NCI-H69 (cell line): ENCODE measurements at regions not wholly inside any gene's neighbourhood (a gene's known extent, or its start where the extent isn't known, plus 50 kb on each side); places are given as distances from the start of the nearest gene placed in this dataset.
A peak's percentile ranks its signal among the peaks of the same experiment; 100 is the strongest.

ENCODE experiments used
- DNase-seq: peaks from one replicate; lab custom pipeline; 2025; lab: John Stamatoyannopoulos, UW

- no peak for DNase-seq
Observed at GRCh38 chr11:130776061-130776419, 140.2 kb downstream of the SNX19 start.

GRCh38 chr11:130778026-130778425 is 138.3 kb downstream of the SNX19 start:
- no peak for DNase-seq

GRCh38 chr11:130778705-130779104 is 137.6 kb downstream of the SNX19 start:
- DNase-seq = no peak

- no peak for DNase-seq
Observed at GRCh38 chr11:130779267-130779666, 137.0 kb downstream of the SNX19 start.

- no peak for DNase-seq
Observed at GRCh38 chr11:130779943-130780342, 136.3 kb downstream of the SNX19 start.

- no peak for DNase-seq
Observed at GRCh38 chr11:130780437-130780836, 135.8 kb downstream of the SNX19 start.

GRCh38 chr11:130781931-130782330 is 134.3 kb downstream of the SNX19 start:
- no peak for DNase-seq

DNA sequence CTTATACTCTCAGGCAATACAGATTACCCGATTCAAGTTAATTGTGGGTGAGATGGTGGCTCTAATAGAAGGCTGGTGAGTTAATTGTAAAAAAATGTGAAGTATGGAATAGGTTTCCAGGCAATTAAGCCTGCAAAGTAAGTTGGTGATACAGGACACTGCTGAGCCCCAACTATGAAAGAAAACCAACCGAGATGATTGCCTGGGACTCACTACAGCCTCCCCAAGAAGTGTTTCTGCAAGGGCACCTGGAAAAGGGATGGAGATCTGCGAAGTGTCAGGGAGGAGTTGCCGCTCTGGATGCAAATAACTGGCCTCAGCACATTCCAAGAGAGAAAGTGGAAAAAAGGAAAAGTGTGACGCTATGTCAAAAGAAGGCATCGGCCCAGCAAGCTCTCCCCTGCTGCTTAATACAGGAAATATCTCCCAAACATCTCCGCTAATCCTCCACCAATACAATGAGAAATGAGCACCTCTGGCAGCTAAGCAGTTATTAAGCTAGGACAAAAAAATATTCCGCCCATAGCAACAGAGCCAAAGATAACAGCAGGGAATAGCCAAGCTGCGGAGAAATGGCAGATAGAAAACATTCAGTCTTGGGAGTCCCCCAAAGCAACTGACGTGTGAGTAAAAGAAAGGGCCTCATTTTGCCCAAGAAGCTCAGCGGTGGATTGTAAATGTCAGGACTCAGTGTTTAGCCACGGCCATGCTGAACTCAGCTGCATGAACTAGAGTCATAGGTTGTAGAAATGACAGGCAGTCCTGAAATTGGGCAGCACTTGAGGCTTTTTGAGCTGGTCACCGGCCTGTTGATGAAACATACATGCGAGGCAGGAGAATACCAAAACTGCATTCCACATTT is 133.7 kb downstream of the SNX19 start:
- DNase-seq = no peak

GRCh38 chr11:130783323-130783722 is 133.0 kb downstream of the SNX19 start:
- peak; percentile 28 for DNase-seq

- peak; percentile 31 for DNase-seq
Observed at GRCh38 chr11:130785380-130786116, 130.7 kb downstream of the SNX19 start.

GRCh38 chr11:130786586-130786985 is 129.7 kb downstream of the SNX19 start:
- no peak for DNase-seq

DNA sequence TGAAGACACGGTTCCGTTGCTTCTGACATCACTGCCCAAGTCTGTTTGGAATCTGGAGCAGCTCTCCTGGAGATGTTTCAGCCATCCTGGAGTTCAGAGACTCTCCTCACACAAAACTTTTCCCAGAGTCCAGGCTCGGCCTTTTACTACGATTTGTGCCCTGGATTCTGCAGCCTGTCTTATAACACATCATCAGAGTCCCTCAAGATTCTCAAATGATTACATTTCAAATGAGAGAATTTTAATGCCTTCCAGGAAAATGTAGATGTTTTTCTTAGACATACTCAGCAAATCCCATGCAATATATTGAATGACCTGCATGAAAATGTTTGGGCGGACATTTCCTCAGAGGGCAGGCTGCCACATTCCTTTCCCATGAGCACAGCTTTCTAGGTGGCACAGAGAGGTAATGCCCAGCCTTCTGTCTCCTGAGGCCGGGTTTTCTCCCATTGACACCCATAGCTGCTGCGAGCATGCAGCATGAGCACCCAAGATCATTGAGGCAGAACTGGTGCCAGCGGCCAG is 129.1 kb downstream of the SNX19 start:
- no peak for DNase-seq

DNA sequence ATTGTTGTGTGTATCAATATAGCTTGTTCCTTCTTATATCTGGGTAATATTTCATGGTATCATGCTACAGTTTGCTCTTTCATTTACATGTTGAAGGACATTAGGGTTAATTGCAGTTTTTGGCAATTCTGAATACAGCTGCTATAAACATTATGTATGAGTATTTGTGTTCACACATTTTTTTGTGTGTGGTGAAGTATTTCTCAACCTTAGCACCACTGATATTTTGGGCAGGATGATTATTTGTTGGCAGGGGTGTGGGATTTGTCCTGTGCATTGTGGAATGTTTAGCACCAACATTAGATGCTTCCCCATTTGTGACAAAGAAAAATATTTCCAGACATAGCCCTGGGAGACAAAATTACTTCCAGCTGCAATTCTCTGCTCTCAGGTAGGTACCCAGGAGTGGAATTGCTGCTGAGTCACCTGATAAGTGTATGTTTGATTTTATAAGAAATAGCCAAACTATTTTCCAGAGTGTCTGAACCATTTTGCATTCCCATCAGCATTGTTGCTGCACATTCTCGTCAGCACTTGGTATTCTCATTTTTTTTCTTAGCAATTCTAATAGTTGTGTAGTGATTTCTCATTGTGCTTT is 128.2 kb downstream of the SNX19 start:
- no peak for DNase-seq

GRCh38 chr11:130789056-130789640 is 127.1 kb downstream of the SNX19 start:
- DNase-seq = no peak

GRCh38 chr11:130790689-130791088 is 125.6 kb downstream of the SNX19 start:
- DNase-seq = no peak

- DNase-seq = no peak
Observed at GRCh38 chr11:130792772-130793171, 123.5 kb downstream of the SNX19 start.

DNA sequence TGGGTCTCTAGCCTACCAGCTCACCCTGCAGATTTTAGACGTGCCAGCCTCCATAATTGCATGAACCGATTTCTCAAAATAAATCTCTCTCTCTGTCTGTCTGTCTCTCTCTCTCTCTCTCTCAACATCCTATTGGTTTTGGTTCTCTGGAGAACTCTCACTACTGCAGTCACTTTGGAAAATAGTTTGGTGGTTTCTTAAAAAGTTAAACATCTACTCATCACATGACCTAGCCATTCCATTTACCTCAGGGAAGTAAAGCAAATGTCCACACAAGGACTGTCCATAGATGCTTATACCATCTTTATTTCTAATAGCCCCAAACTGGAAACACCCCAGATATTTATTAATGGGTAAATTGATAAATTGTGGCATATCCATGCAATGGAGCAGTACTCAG is 119.5 kb downstream of the SNX19 start:
- DNase-seq = no peak

GRCh38 chr11:130798280-130798679 is 118.0 kb downstream of the SNX19 start:
- DNase-seq = no peak

- no peak for DNase-seq
Observed at GRCh38 chr11:130798801-130799200, 117.5 kb downstream of the SNX19 start.

- DNase-seq = peak; percentile 62
Observed at GRCh38 chr11:130801333-130802122, 114.8 kb downstream of the SNX19 start.

DNA sequence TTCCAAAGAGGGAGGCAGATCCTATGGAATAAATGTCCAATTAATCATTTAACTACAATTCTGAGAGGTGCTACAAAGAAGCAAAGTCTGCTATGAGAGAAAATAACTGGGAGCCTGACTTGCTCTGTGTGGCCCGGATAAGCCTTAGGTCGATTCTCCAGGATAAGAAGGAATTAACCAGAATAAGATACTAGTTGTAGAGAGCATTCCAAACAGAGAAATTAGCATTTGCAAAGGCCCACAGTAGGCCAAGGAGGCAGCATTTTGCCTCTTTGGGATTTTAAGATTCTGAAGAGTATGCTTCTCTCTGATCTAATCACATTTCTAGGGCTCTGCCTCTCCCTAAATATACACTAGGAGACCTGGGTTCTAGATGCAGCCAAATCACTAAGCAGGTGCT is 113.7 kb downstream of the SNX19 start:
- no peak for DNase-seq
